SK-N-MC (cell line): ENCODE measurements at regions not wholly inside any gene's neighbourhood (a gene's known extent, or its start where the extent isn't known, plus 50 kb on each side); places are given as distances from the start of the nearest gene placed in this dataset.
"Not testable (repeated sequence)": the region's sequence is repeated elsewhere in the genome, so short reads cannot be mapped to it uniquely, and the experiment has no call there.

Experiments used
- DNase-seq: peaks from one replicate; pipeline ENCODE4 v3.0.0-alpha.2; 2011; ENCODE audit warnings: low read depth, low spot score
- H3K27ac ChIP-seq: fragments of 200-600 bp; sonication (generic); 2 replicates; pipeline ENCODE4 v1.5.1; 2016; ENCODE audit warnings: mixed run types
- H3K36me3 ChIP-seq: fragments of 200-600 bp; sonication (generic); 2 replicates; pipeline ENCODE4 v1.6.1; 2017; ENCODE audit warnings: antibody characterized with exemption, low read length, mixed read lengths; ENCODE audit not compliant: insufficient read depth
- H3K4me3 ChIP-seq: fragments of 200-600 bp; sonication (generic); 2 replicates; pipeline ENCODE4 v1.5.1; 2016
- H3K9ac ChIP-seq: fragments of 200-600 bp; sonication (generic); 2 replicates; pipeline ENCODE4 v1.8.0; 2017; ENCODE audit warnings: mixed run types, mixed read lengths; ENCODE audit not compliant: insufficient read length
- H3K9me3 ChIP-seq: fragments of 200-600 bp; sonication (generic); 2 replicates; pipeline ENCODE4 v1.6.1; 2017; ENCODE audit warnings: low read depth, mild to moderate bottlenecking, antibody characterized with exemption, low read length, moderate library complexity, mixed read lengths
- EZH2 ChIP-seq: fragments of 200-600 bp; sonication (generic); IDR thresholded peaks from one replicate; pipeline ENCODE4 v1.6.1; 2017; ENCODE audit warnings: antibody characterized with exemption
- FOXP2 ChIP-seq: optimal IDR thresholded peaks from 2 replicates; pipeline ENCODE3; 2011; ENCODE audit warnings: mild to moderate bottlenecking, moderate library complexity; ENCODE audit not compliant: insufficient read depth; ENCODE audit errors: extremely low read length, control extremely low read depth
- POLR2AphosphoS5 ChIP-seq: IDR thresholded peaks from 2 replicates; pipeline ENCODE4 v1.6.1; 2012; ENCODE audit warnings: mild to moderate bottlenecking, low read depth, low read length, borderline replicate concordance

- Histone ChIP-seq H3K4me3 (no peak overlapping the region), H3K27ac (no peak overlapping the region), H3K36me3 (no peaks in the 10 kb centered on the region), H3K9me3 (no peaks in the 10 kb centered on the region), H3K9ac (no peak overlapping the region)
- no peak for TF ChIP-seq POLR2AphosphoS5
- no peak for TF ChIP-seq EZH2
- TF ChIP-seq FOXP2: no peak
- no peak for DNase-seq
These were observed 142.6 kb downstream of the MRPS30 start for GRCh38 chr5:44951371-44951770.

GRCh38 chr5:44952376-44952775 is 143.6 kb downstream of the MRPS30 start:
- Histone ChIP-seq H3K9me3 (no peaks in the 10 kb centered on the region), H3K4me3 (no peak overlapping the region), H3K36me3 (no peaks in the 10 kb centered on the region), H3K9ac (no peak overlapping the region), H3K27ac (no peak overlapping the region)
- DNase-seq: no peak
- TF ChIP-seq FOXP2 (no peak), POLR2AphosphoS5 (no peak)

- Histone ChIP-seq H3K4me3 (no peak overlapping the region), H3K36me3 (no peaks in the 10 kb centered on the region), H3K27ac (no peak overlapping the region), H3K9me3 (no peaks in the 10 kb centered on the region), H3K9ac (no peak overlapping the region)
- TF ChIP-seq EZH2: no peak
- TF ChIP-seq FOXP2: no peak
- TF ChIP-seq POLR2AphosphoS5: no peak
- no peak for DNase-seq
These were observed 144.3 kb downstream of the MRPS30 start for GRCh38 chr5:44953078-44953477.

- not testable (repeated sequence) for H3K27ac ChIP-seq, DNase-seq, H3K4me3 ChIP-seq, H3K9me3 ChIP-seq, H3K9ac ChIP-seq, H3K36me3 ChIP-seq
These were observed 150.3 kb downstream of the MRPS30 start for GRCh38 chr5:44958943-44959454.

- Histone ChIP-seq H3K9ac (no peak overlapping the region), H3K4me3 (no peak overlapping the region), H3K9me3 (no peaks in the 10 kb centered on the region), H3K27ac (no peak overlapping the region), H3K36me3 (no peaks in the 10 kb centered on the region)
- DNase-seq: no peak
- TF ChIP-seq FOXP2 (no peak), POLR2AphosphoS5 (no peak), EZH2 (no peak)
These were observed 161.1 kb downstream of the MRPS30 start for GRCh38 chr5:44969825-44970224.

GRCh38 chr5:44970963-44971362 is 162.2 kb downstream of the MRPS30 start:
- H3K9me3 ChIP-seq, H3K9ac ChIP-seq, H3K36me3 ChIP-seq, H3K27ac ChIP-seq, DNase-seq, H3K4me3 ChIP-seq: not testable (repeated sequence)

- TF ChIP-seq EZH2: no peak
- no peak for TF ChIP-seq FOXP2
- TF ChIP-seq POLR2AphosphoS5: no peak
- no peak for DNase-seq
- H3K9ac ChIP-seq: no peak overlapping the region
These were observed 166.1 kb downstream of the MRPS30 start for GRCh38 chr5:44974813-44975212.

GRCh38 chr5:44981708-44982107 is 173.0 kb downstream of the MRPS30 start:
- no peaks in the 10 kb centered on the region for H3K36me3 ChIP-seq
- no peak overlapping the region for H3K27ac ChIP-seq
- TF ChIP-seq FOXP2 (no peak), EZH2 (no peak), POLR2AphosphoS5 (no peak)
- H3K9ac ChIP-seq: no peak overlapping the region
- H3K4me3 ChIP-seq: no peak overlapping the region
- DNase-seq: no peak
- peaks cover 7% of the 10 kb centered on the region; the same call in 1 of the 2 replicates for H3K9me3 ChIP-seq

More at GRCh38 chr5:44974813-44975212, 166.1 kb downstream of the MRPS30 start:
- H3K36me3 ChIP-seq: no peaks in the 10 kb centered on the region
- H3K9me3 ChIP-seq: peaks cover 4% of the 10 kb centered on the region; the same call in 1 of the 2 replicates
- no peak overlapping the region for H3K4me3 ChIP-seq
- H3K27ac ChIP-seq: no peak overlapping the region

- H3K9ac ChIP-seq: no peak overlapping the region
- no peaks in the 10 kb centered on the region for H3K36me3 ChIP-seq
- H3K9me3 ChIP-seq: peaks cover 4% of the 10 kb centered on the region; the same call in 1 of the 2 replicates
- no peak overlapping the region for H3K4me3 ChIP-seq
- no peak for DNase-seq
- no peak overlapping the region for H3K27ac ChIP-seq
- TF ChIP-seq FOXP2 (no peak), EZH2 (no peak), POLR2AphosphoS5 (no peak)
These were observed 174.3 kb downstream of the MRPS30 start for GRCh38 chr5:44983006-44983405.

GRCh38 chr5:44987026-44987425 is 178.3 kb downstream of the MRPS30 start:
- Histone ChIP-seq H3K4me3 (no peak overlapping the region), H3K36me3 (no peaks in the 10 kb centered on the region), H3K27ac (no peak overlapping the region), H3K9me3 (peaks cover 7% of the 10 kb centered on the region; the same call in 1 of the 2 replicates), H3K9ac (no peak overlapping the region)
- DNase-seq: no peak
- TF ChIP-seq POLR2AphosphoS5 (no peak), EZH2 (no peak), FOXP2 (no peak)
